HG03025 (cell line): ENCODE measurements at regions not wholly inside any gene's neighbourhood (a gene's known extent, or its start where the extent isn't known, plus 50 kb on each side); places are given as distances from the start of the nearest gene placed in this dataset.

ENCODE experiments used
- ATAC-seq: cut with Tn5 transposase; IDR thresholded peaks from one replicate; pipeline ENCODE4 v1.9.1; 2021; ENCODE audit warnings: mild to moderate bottlenecking, moderate library complexity; ENCODE audit not compliant: unreplicated experiment, low FRiP score

GRCh38 chr2:20132990-20133535 lies 81.6 kb upstream of the LAPTM4A start:
- ATAC-seq, result no peak

- no peak for ATAC-seq
Measured at GRCh38 chr2:20130821-20131645, 79.6 kb upstream of the LAPTM4A start.

- ATAC-seq, result no peak
Measured at GRCh38 chr2:20130160-20130560, 78.7 kb upstream of the LAPTM4A start.

- ATAC-seq, result no peak
Measured at GRCh38 chr2:20129331-20130159, 78.1 kb upstream of the LAPTM4A start.

GRCh38 chr2:20128506-20129330 lies 77.3 kb upstream of the LAPTM4A start:
- ATAC-seq, result no peak

GRCh38 chr2:20126469-20126868 lies 75.0 kb upstream of the LAPTM4A start:
- no peak for ATAC-seq

- no peak for ATAC-seq
Measured at GRCh38 chr2:20126040-20126439, 74.6 kb upstream of the LAPTM4A start.

GRCh38 chr2:20125616-20126015 lies 74.2 kb upstream of the LAPTM4A start:
- no peak for ATAC-seq

GRCh38 chr2:20125164-20125563 lies 73.7 kb upstream of the LAPTM4A start:
- ATAC-seq, result no peak

- ATAC-seq, result no peak
Measured at GRCh38 chr2:20123871-20124594, 72.6 kb upstream of the LAPTM4A start.

- no peak for ATAC-seq
Measured at GRCh38 chr2:20122864-20123263, 71.4 kb upstream of the LAPTM4A start.

GRCh38 chr2:20120569-20121416 lies 69.4 kb upstream of the LAPTM4A start:
- ATAC-seq, result no peak

GRCh38 chr2:20118051-20118450 lies 66.6 kb upstream of the LAPTM4A start:
- no peak for ATAC-seq

GRCh38 chr2:20115902-20116301 lies 64.5 kb upstream of the LAPTM4A start:
- ATAC-seq, result no peak

GRCh38 chr2:20115374-20115773 lies 63.9 kb upstream of the LAPTM4A start:
- no peak for ATAC-seq

- ATAC-seq, result no peak
Measured at GRCh38 chr2:20113986-20114938, 62.8 kb upstream of the LAPTM4A start.

GRCh38 chr2:20113004-20113796 lies 61.8 kb upstream of the LAPTM4A start:
- ATAC-seq, result no peak
